MCF 10A (cell line): ENCODE measurements at regions not wholly inside any gene's neighbourhood (a gene's known extent, or its start where the extent isn't known, plus 50 kb on each side); places are given as distances from the start of the nearest gene placed in this dataset.

Experiments used
- BruUV-seq: library from RNA; stranded (reverse); fragments of 400-500 nt; replicated peaks from 2 replicates; lab custom pipeline; 2021; lab: Mats Ljungman, UMichigan
- CTCF ChIA-PET: fragments of 300-600 bp; sonication (Branson Sonifier 250); formaldehyde crosslinking; extraction: SDS; loops from one replicate; lab custom pipeline; 2021; ENCODE audit warnings: antibody characterized with exemption, inconsistent platforms; lab: Yijun Ruan, JAX
- POLR2A ChIA-PET: fragments of 300-600, 350-650 bp; sonication (Branson Sonifier 250); formaldehyde crosslinking; extraction: SDS; loops from one replicate; lab custom pipeline; 2020; ENCODE audit warnings: antibody characterized with exemption, inconsistent platforms; lab: Yijun Ruan, JAX
- DNase-seq: peaks from one replicate; pipeline ENCODE4 v3.0.0-alpha.2; 2018; ENCODE audit not compliant: unreplicated experiment
- H3K27ac Mint-ChIP-seq: one replicate; pipeline ENCODE4 v1.8.0; 2022; ENCODE audit warnings: mild to moderate bottlenecking, low read depth, mixed read lengths; ENCODE audit not compliant: unreplicated experiment
- H3K27me3 Mint-ChIP-seq: one replicate; pipeline ENCODE4 v1.8.0; 2022; ENCODE audit warnings: mixed read lengths; ENCODE audit not compliant: insufficient read depth, unreplicated experiment
- H3K36me3 Mint-ChIP-seq: one replicate; pipeline ENCODE4 v1.8.0; 2022; ENCODE audit warnings: mild to moderate bottlenecking, moderate library complexity, mixed read lengths; ENCODE audit not compliant: insufficient read depth, unreplicated experiment
- H3K4me1 Mint-ChIP-seq: one replicate; pipeline ENCODE4 v1.8.0; 2022; ENCODE audit warnings: mixed read lengths; ENCODE audit not compliant: insufficient read depth, unreplicated experiment
- H3K4me3 Mint-ChIP-seq: one replicate; pipeline ENCODE4 v1.8.0; 2022; ENCODE audit warnings: mild to moderate bottlenecking, moderate library complexity, mixed read lengths; ENCODE audit not compliant: unreplicated experiment
- H3K9me3 Mint-ChIP-seq: one replicate; pipeline ENCODE4 v1.8.0; 2022; ENCODE audit warnings: mixed read lengths; ENCODE audit not compliant: unreplicated experiment
- intact Hi-C: fragments of 100-400 bp; cut with micrococcal nuclease; formaldehyde crosslinking; loops from 2 replicates; pipeline ENCODE4 v1.14.1; 2022
- TF ChIP-seq, protein P1 (sequence below): fragments of 200-600 bp; IDR thresholded peaks from one replicate; pipeline ENCODE4 v1.8.0; 2022; ENCODE audit warnings: antibody characterized with exemption, mild to moderate bottlenecking; ENCODE audit not compliant: unreplicated experiment

DNA sequence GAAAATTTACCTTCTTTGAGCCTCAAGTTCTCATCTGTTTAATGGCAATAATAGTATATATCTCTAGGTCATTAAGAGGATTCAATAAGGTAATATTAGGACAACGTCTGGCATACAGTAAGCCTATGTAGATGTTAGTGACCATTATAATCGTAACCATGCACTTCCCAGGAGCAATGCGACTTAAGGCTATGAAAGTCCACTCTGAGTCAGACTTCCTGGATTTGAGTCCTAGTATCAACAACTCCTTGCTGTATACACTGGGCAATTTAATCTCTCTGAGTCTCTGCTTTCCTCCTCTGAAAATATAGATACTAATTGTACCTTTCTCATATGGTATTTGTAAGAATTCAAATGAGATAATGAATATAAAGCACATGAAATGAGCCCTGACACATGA, 168.1 kb upstream of the HDDC2 start:
- peaks cover 2% of the 10 kb centered on the region for H3K9me3 Mint-ChIP-seq
- POLR2A ChIA-PET, result no interaction called here
- H3K4me3 Mint-ChIP-seq, result no peak overlapping the region
- H3K36me3 Mint-ChIP-seq, result no peaks in the 10 kb centered on the region
- TF ChIP-seq, protein P1, sequence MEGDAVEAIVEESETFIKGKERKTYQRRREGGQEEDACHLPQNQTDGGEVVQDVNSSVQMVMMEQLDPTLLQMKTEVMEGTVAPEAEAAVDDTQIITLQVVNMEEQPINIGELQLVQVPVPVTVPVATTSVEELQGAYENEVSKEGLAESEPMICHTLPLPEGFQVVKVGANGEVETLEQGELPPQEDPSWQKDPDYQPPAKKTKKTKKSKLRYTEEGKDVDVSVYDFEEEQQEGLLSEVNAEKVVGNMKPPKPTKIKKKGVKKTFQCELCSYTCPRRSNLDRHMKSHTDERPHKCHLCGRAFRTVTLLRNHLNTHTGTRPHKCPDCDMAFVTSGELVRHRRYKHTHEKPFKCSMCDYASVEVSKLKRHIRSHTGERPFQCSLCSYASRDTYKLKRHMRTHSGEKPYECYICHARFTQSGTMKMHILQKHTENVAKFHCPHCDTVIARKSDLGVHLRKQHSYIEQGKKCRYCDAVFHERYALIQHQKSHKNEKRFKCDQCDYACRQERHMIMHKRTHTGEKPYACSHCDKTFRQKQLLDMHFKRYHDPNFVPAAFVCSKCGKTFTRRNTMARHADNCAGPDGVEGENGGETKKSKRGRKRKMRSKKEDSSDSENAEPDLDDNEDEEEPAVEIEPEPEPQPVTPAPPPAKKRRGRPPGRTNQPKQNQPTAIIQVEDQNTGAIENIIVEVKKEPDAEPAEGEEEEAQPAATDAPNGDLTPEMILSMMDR, result no peak
- peak; percentile 28 for DNase-seq
- CTCF ChIA-PET, result no interaction called here
- intact Hi-C loops, result no loop called here
- peaks cover 65% of the 10 kb centered on the region for H3K27me3 Mint-ChIP-seq
- H3K27ac Mint-ChIP-seq, result no peak overlapping the region
- peaks cover 6% of the 10 kb centered on the region for H3K4me1 Mint-ChIP-seq
- BruUV-seq, result no TSS peak

DNA sequence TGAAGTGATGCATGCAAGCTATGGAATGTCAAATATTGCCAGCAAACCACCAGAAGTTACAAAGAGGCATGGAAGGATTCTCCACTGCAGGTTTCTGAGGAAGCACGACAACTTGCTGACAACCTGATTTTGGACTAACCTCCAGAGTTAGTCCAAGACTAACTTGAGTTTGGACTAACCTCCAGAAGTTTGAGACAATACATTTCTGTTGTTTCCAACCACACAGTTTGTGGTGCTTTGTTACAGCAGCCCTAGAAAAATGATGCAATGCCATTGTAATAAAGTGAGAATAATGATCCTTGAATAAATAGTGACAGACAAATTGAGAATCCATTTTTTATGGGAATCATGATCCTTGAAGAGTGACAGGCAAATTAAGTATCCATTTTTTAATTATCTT, 169.9 kb upstream of the HDDC2 start:
- CTCF ChIA-PET, result no interaction called here
- TF ChIP-seq, protein P1, result no peak
- no peak for DNase-seq
- Mint-ChIP-seq H3K27me3 (peaks cover 48% of the 10 kb centered on the region), H3K4me1 (peaks cover 6% of the 10 kb centered on the region), H3K36me3 (no peaks in the 10 kb centered on the region), H3K9me3 (no peaks in the 10 kb centered on the region), H3K4me3 (no peak overlapping the region), H3K27ac (no peak overlapping the region)
- intact Hi-C loops, result no loop called here
- BruUV-seq, result no TSS peak
- POLR2A ChIA-PET, result no interaction called here

DNA sequence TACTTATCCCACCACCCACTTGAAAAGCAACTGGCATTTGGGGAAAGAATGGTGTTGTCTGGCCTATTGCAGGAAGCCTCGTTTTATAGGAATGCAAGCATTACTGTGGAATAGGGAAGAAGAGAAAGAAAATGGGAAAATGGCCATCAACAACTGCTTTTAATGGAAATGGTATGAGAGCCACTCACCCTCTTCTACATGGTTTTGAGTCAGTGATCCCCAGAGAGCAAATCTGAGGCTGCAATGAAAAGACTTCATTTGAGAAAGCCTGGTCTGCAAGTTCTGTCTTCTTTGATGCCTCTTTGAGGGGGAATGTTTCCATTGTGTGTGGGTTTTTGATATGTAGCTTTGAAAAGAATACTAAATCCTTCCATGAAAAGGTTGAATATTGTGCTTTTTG, 172.3 kb upstream of the HDDC2 start:
- Mint-ChIP-seq H3K36me3 (no peaks in the 10 kb centered on the region), H3K27ac (no peak overlapping the region), H3K4me3 (no peak overlapping the region), H3K4me1 (peaks cover 6% of the 10 kb centered on the region), H3K9me3 (no peaks in the 10 kb centered on the region), H3K27me3 (peaks cover 24% of the 10 kb centered on the region)
- intact Hi-C loops, result no loop called here
- CTCF ChIA-PET, result no interaction called here
- TF ChIP-seq, protein P1, result no peak
- no peak for DNase-seq
- BruUV-seq, result no TSS peak
- POLR2A ChIA-PET, result no interaction called here

DNA sequence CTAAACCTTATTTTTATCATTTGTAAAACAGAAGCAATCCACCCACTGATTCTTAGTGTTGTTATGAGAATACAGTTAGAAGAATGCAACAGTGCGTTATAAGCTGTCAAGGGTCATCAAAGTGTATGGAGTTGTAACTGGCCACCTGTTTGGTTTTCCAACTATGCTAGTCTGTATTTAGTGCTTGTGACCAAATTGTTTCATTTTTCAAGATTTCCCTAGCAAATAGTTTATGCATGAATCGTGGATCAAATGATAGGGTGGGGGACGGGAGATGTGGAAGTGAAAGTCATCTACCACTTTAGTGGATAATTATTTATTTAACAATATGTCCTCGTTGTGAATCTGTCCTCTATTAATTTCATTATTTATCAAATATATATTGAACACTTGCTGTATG, 175.4 kb upstream of the HDDC2 start:
- Mint-ChIP-seq H3K27ac (no peak overlapping the region), H3K27me3 (peaks cover 19% of the 10 kb centered on the region), H3K4me1 (no peaks in the 10 kb centered on the region), H3K9me3 (no peaks in the 10 kb centered on the region), H3K4me3 (no peak overlapping the region), H3K36me3 (no peaks in the 10 kb centered on the region)
- POLR2A ChIA-PET, result no interaction called here
- intact Hi-C loops, result no loop called here
- BruUV-seq, result no TSS peak
- DNase-seq, result no peak
- TF ChIP-seq, protein P1, result no peak
- CTCF ChIA-PET, result no interaction called here
